Erythroblast (primary cell): ENCODE measurements at regions not wholly inside any gene's neighbourhood (a gene's known extent, or its start where the extent isn't known, plus 50 kb on each side); places are given as distances from the start of the nearest gene placed in this dataset.

Experiments used
- GATA1 ChIP-seq: IDR thresholded peaks from 2 replicates; pipeline ENCODE4 v1.6.1; 2011; ENCODE audit warnings: low read depth, mild to moderate bottlenecking, control low read depth, low read length, moderate library complexity
- POLR2A ChIP-seq: IDR thresholded peaks from 2 replicates; pipeline ENCODE4 v1.6.1; 2011; ENCODE audit warnings: mild to moderate bottlenecking, low read length

- TF ChIP-seq POLR2A (no peak), GATA1 (no peak)
Observed at GRCh38 chr9:79020276-79020675, 551.5 kb upstream of the TLE4 start.
